ENCODE measurements at regions not wholly inside any gene's neighbourhood (a gene's known extent, or its start where the extent isn't known, plus 50 kb on each side); places are given as distances from the start of the nearest gene placed in this dataset.

GRCh38 chr2:128521482-128521881 lies 202.8 kb upstream of the HS6ST1 start:
- TF ChIP-seq NR1H2 (CRISPR knock-in tag; IDR thresholded peaks at IDR 0.05), result no peak
- no peak for TF ChIP-seq JUN (CRISPR knock-in tag; IDR thresholded peaks at IDR 0.05)
- TF ChIP-seq ATF3 (CRISPR knock-in tag; conservative IDR thresholded peaks at IDR 0.05), result no peak
- TF ChIP-seq AFF4 (CRISPR knock-in tag; IDR thresholded peaks at IDR 0.05; ENCODE audit: borderline replicate concordance), result no peak
- TF ChIP-seq CTCF (IDR thresholded peaks at IDR 0.05), result no peak
- TF ChIP-seq ZNF512 (CRISPR knock-in tag; IDR thresholded peaks at IDR 0.05; ENCODE audit: borderline replicate concordance), result no peak
- no peak for TF ChIP-seq ESRRA (CRISPR knock-in tag; IDR thresholded peaks at IDR 0.05; ENCODE audit: borderline replicate concordance)
- TF ChIP-seq NFYB (CRISPR knock-in tag; conservative IDR thresholded peaks at IDR 0.05; ENCODE audit: low read depth), result no peak
- TF ChIP-seq CREB1 (CRISPR knock-in tag; IDR thresholded peaks at IDR 0.05), result no peak
- TF ChIP-seq ATF2 (CRISPR knock-in tag; IDR thresholded peaks at IDR 0.05; ENCODE audit: borderline replicate concordance, low read depth), result no peak
- no peak for TF ChIP-seq RELA (CRISPR knock-in tag; IDR thresholded peaks at IDR 0.05; ENCODE audit: borderline replicate concordance)
- no peak for TF ChIP-seq ZNF263 (CRISPR knock-in tag; IDR thresholded peaks at IDR 0.05; ENCODE audit: low read depth)
- no peak for TF ChIP-seq CBFB (CRISPR knock-in tag; IDR thresholded peaks at IDR 0.05; ENCODE audit: low read depth)
